Ishikawa (cell line): ENCODE measurements at regions not wholly inside any gene's neighbourhood (a gene's known extent, or its start where the extent isn't known, plus 50 kb on each side); places are given as distances from the start of the nearest gene placed in this dataset.

Source experiments
- EP300 ChIP-seq: IDR thresholded peaks from 2 replicates; pipeline ENCODE4 v1.6.1; 2012; ENCODE audit warnings: borderline replicate concordance
- NFIC ChIP-seq: IDR thresholded peaks from 2 replicates; pipeline ENCODE4 v1.6.1; 2012

DNA sequence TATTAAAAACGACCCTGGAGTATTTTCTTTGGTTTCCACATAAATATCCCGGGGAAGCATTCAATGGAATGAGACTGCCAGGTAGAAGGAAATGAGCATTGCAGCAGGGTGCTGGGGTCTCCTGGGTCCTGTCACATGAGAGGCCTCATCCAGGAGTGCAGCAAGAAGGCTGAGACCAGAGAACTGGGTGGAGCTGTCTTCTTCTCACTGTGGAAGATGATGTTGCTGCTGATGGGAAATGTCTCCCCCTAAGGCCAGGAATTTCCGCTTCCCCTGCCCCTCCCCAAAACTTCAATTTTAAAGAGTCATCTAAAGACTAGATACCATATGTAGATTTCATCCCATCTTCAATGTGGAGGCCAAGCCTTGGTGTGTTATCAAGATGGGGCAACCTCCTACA is 95.2 kb upstream of the SIX2 start:
- TF ChIP-seq EP300 (no peak), NFIC (no peak)
